ENCODE measurements at regions not wholly inside any gene's neighbourhood (a gene's known extent, or its start where the extent isn't known, plus 50 kb on each side); places are given as distances from the start of the nearest gene placed in this dataset.

DNA sequence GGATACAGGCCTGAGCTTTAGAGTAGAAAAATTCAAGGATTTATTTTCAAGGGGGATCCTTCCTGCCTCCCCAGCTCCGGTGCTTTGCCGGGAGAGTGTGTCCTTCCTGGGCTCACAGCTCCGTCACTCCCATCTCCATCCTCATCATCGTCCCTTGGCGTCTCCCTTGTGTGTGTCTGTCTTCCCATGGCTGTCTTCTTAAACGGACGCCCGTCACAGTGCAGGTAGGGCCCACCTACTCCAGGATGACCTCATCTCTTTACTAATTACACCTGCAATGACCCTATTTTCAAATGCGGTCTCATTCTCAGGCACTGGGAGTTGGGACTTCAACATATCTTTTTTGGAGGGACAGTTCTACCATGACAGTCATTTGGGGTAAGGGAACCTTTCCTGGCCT, 320.3 kb upstream of the C1orf174 start:
- no peaks in the 10 kb centered on the region for H3K4me1 ChIP-seq (ENCODE audit: control insufficient read depth in 1 of 2, low read depth in 2 of 2)
- H3K27me3 ChIP-seq (replicated peaks; ENCODE audit: insufficient read depth), result no peaks in the 10 kb centered on the region
- no peaks in the 10 kb centered on the region for H3K36me3 ChIP-seq
- TF ChIP-seq, protein P1, sequence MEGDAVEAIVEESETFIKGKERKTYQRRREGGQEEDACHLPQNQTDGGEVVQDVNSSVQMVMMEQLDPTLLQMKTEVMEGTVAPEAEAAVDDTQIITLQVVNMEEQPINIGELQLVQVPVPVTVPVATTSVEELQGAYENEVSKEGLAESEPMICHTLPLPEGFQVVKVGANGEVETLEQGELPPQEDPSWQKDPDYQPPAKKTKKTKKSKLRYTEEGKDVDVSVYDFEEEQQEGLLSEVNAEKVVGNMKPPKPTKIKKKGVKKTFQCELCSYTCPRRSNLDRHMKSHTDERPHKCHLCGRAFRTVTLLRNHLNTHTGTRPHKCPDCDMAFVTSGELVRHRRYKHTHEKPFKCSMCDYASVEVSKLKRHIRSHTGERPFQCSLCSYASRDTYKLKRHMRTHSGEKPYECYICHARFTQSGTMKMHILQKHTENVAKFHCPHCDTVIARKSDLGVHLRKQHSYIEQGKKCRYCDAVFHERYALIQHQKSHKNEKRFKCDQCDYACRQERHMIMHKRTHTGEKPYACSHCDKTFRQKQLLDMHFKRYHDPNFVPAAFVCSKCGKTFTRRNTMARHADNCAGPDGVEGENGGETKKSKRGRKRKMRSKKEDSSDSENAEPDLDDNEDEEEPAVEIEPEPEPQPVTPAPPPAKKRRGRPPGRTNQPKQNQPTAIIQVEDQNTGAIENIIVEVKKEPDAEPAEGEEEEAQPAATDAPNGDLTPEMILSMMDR (IDR thresholded peaks at IDR 0.05), result no peak
- H3K9me3 ChIP-seq, result no peaks in the 10 kb centered on the region
- no peak overlapping the region for H3K27ac ChIP-seq
- DNase-seq (ENCODE audit: low spot score), result no peak
- no peak for ATAC-seq (ENCODE audit: insufficient number of reproducible peaks, low FRiP score, low read depth)
- H3K4me3 ChIP-seq, result no peak overlapping the region

DNA sequence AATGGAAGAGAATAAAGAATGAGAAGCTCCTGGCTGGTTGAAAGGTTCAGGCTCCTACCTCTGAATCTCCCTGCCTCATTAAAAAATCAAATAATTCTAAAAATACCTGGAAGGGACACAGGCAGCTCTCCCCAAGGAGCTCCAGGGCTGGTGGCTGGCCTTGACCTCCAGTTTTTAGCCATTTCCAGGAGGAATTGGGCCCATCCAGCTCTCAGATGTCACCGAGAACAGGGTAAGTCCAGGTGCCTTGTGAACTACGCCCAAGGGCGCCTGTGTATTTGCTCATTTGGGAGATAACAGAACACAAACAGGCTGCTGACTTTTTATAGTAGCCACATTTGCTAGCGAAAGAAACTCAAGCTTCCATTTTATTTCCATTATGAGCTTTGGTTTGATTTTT, 321.0 kb upstream of the C1orf174 start:
- TF ChIP-seq, protein P1 (IDR thresholded peaks at IDR 0.05), result no peak
- no peak overlapping the region for H3K4me3 ChIP-seq
- ATAC-seq (ENCODE audit: insufficient number of reproducible peaks, low FRiP score, low read depth) (no peak), DNase-seq (ENCODE audit: low spot score) (no peak)
- H3K27me3 ChIP-seq (replicated peaks; ENCODE audit: insufficient read depth), result no peaks in the 10 kb centered on the region
- no peak overlapping the region for H3K27ac ChIP-seq
- H3K36me3 ChIP-seq, result no peaks in the 10 kb centered on the region
- H3K9me3 ChIP-seq, result no peaks in the 10 kb centered on the region
- no peaks in the 10 kb centered on the region for H3K4me1 ChIP-seq (ENCODE audit: control insufficient read depth in 1 of 2, low read depth in 2 of 2)

DNA sequence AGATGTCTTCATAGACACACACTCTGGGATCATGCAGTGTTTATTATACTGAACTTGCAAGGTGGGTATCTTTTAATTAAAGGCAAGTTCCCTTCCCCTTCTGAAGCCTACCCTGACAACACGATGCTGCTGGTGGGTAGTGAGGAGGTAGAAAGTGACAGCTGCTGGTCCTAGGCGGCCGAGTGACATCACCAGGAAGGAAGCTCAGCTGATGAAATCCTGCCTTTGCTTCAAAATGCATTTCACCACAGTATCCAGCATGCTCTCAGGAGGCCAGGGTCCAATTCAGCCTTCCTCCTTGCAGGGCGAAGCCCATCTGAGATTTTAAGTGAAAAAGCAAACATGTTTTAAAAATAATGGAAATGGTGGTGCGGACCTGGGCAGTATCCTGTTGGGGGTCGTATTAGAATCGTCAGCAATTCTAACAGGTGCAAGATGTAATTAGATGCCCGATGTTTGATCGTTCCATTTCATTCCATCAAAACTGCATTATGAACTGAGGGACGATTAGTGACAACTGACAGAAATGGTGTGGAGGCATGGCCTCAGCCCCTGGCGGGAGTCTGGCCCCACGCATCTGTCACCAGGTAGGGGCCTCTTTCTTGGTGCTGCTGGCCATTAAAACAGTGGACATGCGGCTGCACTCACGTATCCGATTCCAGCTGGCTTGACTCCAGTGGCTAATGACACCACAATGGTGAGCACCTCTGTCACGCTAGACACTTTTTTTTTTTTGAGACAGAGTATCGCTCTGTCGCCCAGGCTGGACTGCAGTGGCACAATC, 324.8 kb upstream of the C1orf174 start:
- no peak overlapping the region for H3K4me3 ChIP-seq
- no peaks in the 10 kb centered on the region for H3K36me3 ChIP-seq
- TF ChIP-seq, protein P1 (IDR thresholded peaks at IDR 0.05), result no peak
- DNase-seq (ENCODE audit: low spot score) (no peak), ATAC-seq (ENCODE audit: insufficient number of reproducible peaks, low FRiP score, low read depth) (no peak)
- H3K27me3 ChIP-seq (replicated peaks; ENCODE audit: insufficient read depth), result no peaks in the 10 kb centered on the region
- H3K27ac ChIP-seq, result no peak overlapping the region
- H3K9me3 ChIP-seq, result no peaks in the 10 kb centered on the region
- no peaks in the 10 kb centered on the region for H3K4me1 ChIP-seq (ENCODE audit: control insufficient read depth in 1 of 2, low read depth in 2 of 2)

GRCh38 chr1:4227986-4228385, 327.9 kb upstream of the C1orf174 start:
- ATAC-seq (ENCODE audit: insufficient number of reproducible peaks, low FRiP score, low read depth), result no peak
- no peak overlapping the region for H3K27ac ChIP-seq
- H3K4me1 ChIP-seq (ENCODE audit: control insufficient read depth in 1 of 2, low read depth in 2 of 2), result no peaks in the 10 kb centered on the region
- H3K4me3 ChIP-seq, result no peak overlapping the region
- no peak for DNase-seq (ENCODE audit: low spot score)
- no peaks in the 10 kb centered on the region for H3K9me3 ChIP-seq
- no peaks in the 10 kb centered on the region for H3K27me3 ChIP-seq (replicated peaks; ENCODE audit: insufficient read depth)
- H3K36me3 ChIP-seq, result no peaks in the 10 kb centered on the region
- TF ChIP-seq, protein P1 (IDR thresholded peaks at IDR 0.05), result no peak

GRCh38 chr1:4253935-4254334, 353.9 kb upstream of the C1orf174 start:
- TF ChIP-seq, protein P1 (IDR thresholded peaks at IDR 0.05), result no peak
- no peaks in the 10 kb centered on the region for H3K36me3 ChIP-seq
- no peak overlapping the region for H3K27ac ChIP-seq
- H3K27me3 ChIP-seq (replicated peaks; ENCODE audit: insufficient read depth), result no peaks in the 10 kb centered on the region
- H3K9me3 ChIP-seq, result peaks cover 3% of the 10 kb centered on the region
- H3K4me1 ChIP-seq (ENCODE audit: control insufficient read depth in 1 of 2, low read depth in 2 of 2), result no peaks in the 10 kb centered on the region
- no peak overlapping the region for H3K4me3 ChIP-seq
- ATAC-seq (ENCODE audit: insufficient number of reproducible peaks, low FRiP score, low read depth) (no peak), DNase-seq (ENCODE audit: low spot score) (no peak)
